Naive B cell (primary cell): ENCODE measurements at regions not wholly inside any gene's neighbourhood (a gene's known extent, or its start where the extent isn't known, plus 50 kb on each side); places are given as distances from the start of the nearest gene placed in this dataset.
"Not testable (repeated sequence)": the region's sequence is repeated elsewhere in the genome, so short reads cannot be mapped to it uniquely, and the experiment has no call there.

ENCODE experiments used
- ATAC-seq, 2 donors: fragments of 150-1000 bp; cut with Tn5 transposase; 2 replicates each; pipeline ENCODE4 v1.10.0; 2021; ENCODE audit warnings: low read depth in 2 of 2, mild to moderate bottlenecking in 2 of 2, moderate library complexity in 2 of 2
- DNase-seq: peaks from one replicate; pipeline ENCODE4 v3.0.0; 2022
- H3K27ac Mint-ChIP-seq, 6 donors: one replicate each; pipeline ENCODE4 v1.8.0; 2020 to 2022; ENCODE audit warnings: mild to moderate bottlenecking in 6 of 6, mixed read lengths in 6 of 6, moderate library complexity in 5 of 6, inconsistent platforms in 2 of 6
- H3K27me3 Mint-ChIP-seq, 3 donors: one replicate each; pipeline ENCODE4 v1.8.0; 2021 to 2022; ENCODE audit warnings: mixed read lengths in 3 of 3, mild to moderate bottlenecking in 1 of 3
- H3K36me3 Mint-ChIP-seq, 2 donors: one replicate each; pipeline ENCODE4 v1.8.0; 2020 to 2022; ENCODE audit warnings: mixed read lengths in 2 of 2, inconsistent platforms in 1 of 2, mild to moderate bottlenecking in 1 of 2
- H3K4me1 Mint-ChIP-seq, 3 donors: one replicate each; pipeline ENCODE4 v1.8.0; 2020 to 2022; ENCODE audit warnings: mixed read lengths in 3 of 3, inconsistent platforms in 1 of 3, mild to moderate bottlenecking in 1 of 3, moderate library complexity in 1 of 3
- H3K4me3 Mint-ChIP-seq, 8 donors: one replicate each; pipeline ENCODE4 v1.8.0; 2020 to 2022; ENCODE audit warnings: mild to moderate bottlenecking in 8 of 8, mixed read lengths in 8 of 8, moderate library complexity in 8 of 8, inconsistent platforms in 2 of 8
- H3K9me3 Mint-ChIP-seq, 7 donors: one replicate each; pipeline ENCODE4 v1.8.0; 2020 to 2022; ENCODE audit warnings: mixed read lengths in 7 of 7, mild to moderate bottlenecking in 5 of 7, inconsistent platforms in 2 of 7, moderate library complexity in 1 of 7

DNA sequence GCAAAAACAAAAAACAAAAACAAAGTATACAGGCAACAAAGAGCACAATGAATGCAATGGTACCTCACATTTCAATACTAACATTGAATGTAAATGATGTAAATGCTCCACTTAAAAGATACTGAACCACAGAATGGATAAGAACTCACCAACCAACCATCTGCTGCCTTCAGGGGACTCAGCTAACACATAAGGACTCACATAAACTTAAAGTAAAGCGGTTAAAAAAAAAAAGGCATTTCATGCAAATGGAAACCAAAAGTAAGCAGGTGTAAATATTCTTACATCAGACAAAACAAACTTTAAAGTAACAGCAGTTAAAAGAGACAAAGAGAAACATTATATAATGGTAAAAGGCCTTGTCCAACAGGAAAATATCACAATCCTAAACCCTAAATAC, 156.1 kb downstream of the LTN1 start:
- not testable (repeated sequence) for DNase-seq, H3K27ac Mint-ChIP-seq, ATAC-seq, H3K4me3 Mint-ChIP-seq, H3K4me1 Mint-ChIP-seq, H3K27me3 Mint-ChIP-seq, H3K36me3 Mint-ChIP-seq, H3K9me3 Mint-ChIP-seq

DNA sequence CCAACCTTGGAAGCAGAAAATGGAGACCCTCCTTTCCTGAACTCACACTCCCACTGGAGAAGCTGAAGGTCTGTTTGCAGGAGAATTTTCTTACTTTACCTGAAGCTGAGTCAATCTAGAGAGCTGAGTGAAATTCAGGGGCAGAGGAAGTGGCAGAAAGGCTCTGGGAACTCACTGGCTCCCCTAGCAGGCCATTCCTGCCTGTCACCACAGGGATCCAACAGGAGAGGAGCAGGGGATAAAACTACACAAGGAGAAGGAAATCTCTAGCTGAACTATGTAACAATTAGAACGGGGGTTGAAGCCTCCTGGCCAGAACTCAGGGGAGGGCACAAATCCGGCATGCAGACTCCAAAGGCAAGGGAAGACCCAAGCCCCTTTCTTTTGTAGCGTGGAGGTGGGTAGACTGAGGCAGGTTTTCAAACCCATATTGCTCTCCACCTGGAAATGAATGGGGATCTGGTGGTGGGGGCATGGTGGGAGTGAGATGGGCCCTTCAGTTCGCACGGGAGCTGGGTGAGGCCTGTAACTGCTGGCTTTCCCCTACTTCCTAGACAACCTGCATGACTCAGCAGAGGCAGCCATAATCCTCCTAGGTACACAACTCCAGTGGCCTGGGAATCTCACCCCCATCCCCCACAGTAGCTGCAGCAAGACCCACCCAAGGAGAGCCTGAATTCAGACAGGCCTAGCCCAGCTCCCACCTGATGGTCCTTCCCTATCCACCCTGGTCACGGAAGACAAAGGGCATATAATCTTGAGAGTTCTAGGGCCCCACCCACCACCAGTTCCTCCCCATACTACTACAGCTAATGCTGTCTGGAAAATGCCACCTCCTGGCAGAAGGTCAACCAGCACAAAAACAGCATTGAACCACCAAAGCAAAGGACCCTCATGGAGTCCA, 158.1 kb downstream of the LTN1 start:
- peak overlapping the region in 1 of 6 donors; percentile 5 for H3K27ac Mint-ChIP-seq

GRCh38 chr21:28833609-28834008, 159.1 kb downstream of the LTN1 start:
- DNase-seq (no peak), ATAC-seq (no peak)
- Mint-ChIP-seq H3K4me3 (no peak overlapping the region), H3K4me1 (peaks cover 4 to 8% (median 5%) of the 10 kb centered on the region in 3 donors), H3K9me3 (peaks cover 0 to 3% (median 0%) of the 10 kb centered on the region in 7 donors), H3K27ac (no peak overlapping the region), H3K36me3 (no peaks in the 10 kb centered on the region), H3K27me3 (no peaks in the 10 kb centered on the region)

More for the DNA sequence above, 158.1 kb downstream of the LTN1 start:
- Mint-ChIP-seq H3K9me3 (peaks cover 0 to 3% (median 0%) of the 10 kb centered on the region in 7 donors), H3K36me3 (no peaks in the 10 kb centered on the region), H3K27me3 (no peaks in the 10 kb centered on the region), H3K4me3 (peak overlapping the region in 1 of 8 donors; percentile 47), H3K4me1 (peaks cover 4 to 8% (median 5%) of the 10 kb centered on the region in 3 donors)
- DNase-seq (no peak), ATAC-seq (no peak)

- Mint-ChIP-seq H3K4me3 (no peak overlapping the region), H3K27ac (peak overlapping the region in 1 of 6 donors; percentile 7), H3K36me3 (no peaks in the 10 kb centered on the region), H3K9me3 (peaks cover 0 to 3% (median 0%) of the 10 kb centered on the region in 7 donors), H3K4me1 (peaks cover 4 to 8% (median 5%) of the 10 kb centered on the region in 3 donors), H3K27me3 (no peaks in the 10 kb centered on the region)
- ATAC-seq (no peak), DNase-seq (no peak)
Measured at GRCh38 chr21:28833182-28833581, 159.5 kb downstream of the LTN1 start.

- no peak overlapping the region for H3K4me3 Mint-ChIP-seq
- H3K27me3 Mint-ChIP-seq, result no peaks in the 10 kb centered on the region
- DNase-seq (no peak), ATAC-seq (no peak)
- H3K36me3 Mint-ChIP-seq, result no peaks in the 10 kb centered on the region
- no peak overlapping the region for H3K27ac Mint-ChIP-seq
- peaks cover 0 to 3% (median 0%) of the 10 kb centered on the region in 7 donors for H3K9me3 Mint-ChIP-seq
- peaks cover 4 to 8% (median 5%) of the 10 kb centered on the region in 3 donors for H3K4me1 Mint-ChIP-seq
Measured at GRCh38 chr21:28832715-28833061, 160.0 kb downstream of the LTN1 start.

GRCh38 chr21:28832013-28832714, 160.5 kb downstream of the LTN1 start:
- H3K27me3 Mint-ChIP-seq, result no peaks in the 10 kb centered on the region
- no peak overlapping the region for H3K27ac Mint-ChIP-seq
- H3K36me3 Mint-ChIP-seq, result no peaks in the 10 kb centered on the region
- no peak for DNase-seq
- no peak overlapping the region for H3K4me3 Mint-ChIP-seq
- no peak for ATAC-seq
- peaks cover under 1 to 5% (median 4%) of the 10 kb centered on the region in 3 donors for H3K4me1 Mint-ChIP-seq
- peaks cover 0 to 3% (median 0%) of the 10 kb centered on the region in 7 donors for H3K9me3 Mint-ChIP-seq

- DNase-seq (no peak), ATAC-seq (no peak)
- no peak overlapping the region for H3K27ac Mint-ChIP-seq
- peaks cover 5 to 8% of the 10 kb centered on the region in 2 donors for H3K36me3 Mint-ChIP-seq
- H3K27me3 Mint-ChIP-seq, result no peaks in the 10 kb centered on the region
- no peak overlapping the region for H3K4me3 Mint-ChIP-seq
- peaks cover 0 to 5% (median 0%) of the 10 kb centered on the region in 7 donors for H3K9me3 Mint-ChIP-seq
- peaks cover 0 to 5% (median 4%) of the 10 kb centered on the region in 3 donors for H3K4me1 Mint-ChIP-seq
Measured at GRCh38 chr21:28828981-28829380, 163.7 kb downstream of the LTN1 start.

DNA sequence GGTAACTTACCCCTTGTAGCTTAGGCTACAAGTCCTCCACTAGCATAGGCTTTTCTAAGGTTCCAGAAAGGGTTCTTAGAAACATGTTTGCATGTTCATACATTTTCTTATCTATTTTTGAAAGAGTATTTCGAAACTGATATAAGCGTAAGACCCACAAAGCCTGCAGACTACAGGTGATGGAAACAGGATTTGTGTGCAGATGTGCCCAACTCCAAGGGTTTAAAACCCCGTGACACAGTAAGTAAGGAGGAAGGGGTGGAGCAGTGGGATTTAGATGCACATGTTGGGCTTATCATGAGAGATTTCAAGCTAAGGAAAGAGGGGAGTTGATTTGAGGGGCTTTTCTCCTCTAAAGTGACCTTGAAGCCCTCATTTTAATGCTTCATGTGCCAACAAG, 164.7 kb downstream of the LTN1 start:
- no peak overlapping the region for H3K27ac Mint-ChIP-seq
- ATAC-seq, result no peak
- H3K4me3 Mint-ChIP-seq, result no peak overlapping the region

GRCh38 chr21:28827422-28827821, 165.3 kb downstream of the LTN1 start:
- Mint-ChIP-seq H3K27ac (no peak overlapping the region), H3K9me3 (peaks cover 0 to 5% (median 0%) of the 10 kb centered on the region in 7 donors), H3K27me3 (no peaks in the 10 kb centered on the region), H3K4me3 (no peak overlapping the region), H3K4me1 (peaks cover 0 to 5% (median 1%) of the 10 kb centered on the region in 3 donors), H3K36me3 (peaks cover 5 to 8% of the 10 kb centered on the region in 2 donors)
- DNase-seq, result no peak
- ATAC-seq, result no peak

More for the DNA sequence above, 164.7 kb downstream of the LTN1 start:
- Mint-ChIP-seq H3K36me3 (peaks cover 5 to 8% of the 10 kb centered on the region in 2 donors), H3K9me3 (peaks cover 0 to 5% (median 0%) of the 10 kb centered on the region in 7 donors), H3K4me1 (peaks cover 0 to 5% (median 4%) of the 10 kb centered on the region in 3 donors), H3K27me3 (no peaks in the 10 kb centered on the region)
- no peak for DNase-seq

GRCh38 chr21:28826569-28826968, 166.1 kb downstream of the LTN1 start:
- no peak overlapping the region for H3K4me3 Mint-ChIP-seq
- H3K9me3 Mint-ChIP-seq, result peaks cover 0 to 5% (median 0%) of the 10 kb centered on the region in 7 donors
- no peak for ATAC-seq
- peaks cover 5 to 8% of the 10 kb centered on the region in 2 donors for H3K36me3 Mint-ChIP-seq
- no peaks in the 10 kb centered on the region for H3K27me3 Mint-ChIP-seq
- no peak overlapping the region for H3K27ac Mint-ChIP-seq
- peaks cover 0 to 5% (median 0%) of the 10 kb centered on the region in 3 donors for H3K4me1 Mint-ChIP-seq
- no peak for DNase-seq

DNA sequence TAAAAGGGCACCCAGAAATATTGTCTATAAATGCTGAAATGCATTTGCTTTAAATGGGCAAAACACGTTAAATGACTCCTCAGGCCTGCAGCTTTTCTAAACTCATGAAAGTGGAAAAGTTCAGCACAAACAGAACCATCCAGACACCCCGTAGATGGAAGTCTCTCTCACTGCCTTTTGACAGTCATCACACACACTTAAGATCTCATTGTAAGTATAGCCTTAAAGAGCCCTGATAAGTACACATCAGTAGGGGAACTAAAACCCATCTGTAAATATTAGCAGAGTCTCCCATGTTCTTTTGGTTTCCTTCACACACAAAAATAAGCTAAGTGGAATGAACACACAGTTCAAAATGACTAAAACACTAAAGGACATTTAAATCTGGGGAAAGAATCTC, 166.7 kb downstream of the LTN1 start:
- H3K4me3 Mint-ChIP-seq, result no peak overlapping the region
- no peak for DNase-seq
- peaks cover 0 to 5% (median 0%) of the 10 kb centered on the region in 7 donors for H3K9me3 Mint-ChIP-seq
- H3K27me3 Mint-ChIP-seq, result no peaks in the 10 kb centered on the region
- no peak for ATAC-seq
- peaks cover 5 to 8% of the 10 kb centered on the region in 2 donors for H3K36me3 Mint-ChIP-seq
- H3K4me1 Mint-ChIP-seq, result no peaks in the 10 kb centered on the region
- no peak overlapping the region for H3K27ac Mint-ChIP-seq

DNA sequence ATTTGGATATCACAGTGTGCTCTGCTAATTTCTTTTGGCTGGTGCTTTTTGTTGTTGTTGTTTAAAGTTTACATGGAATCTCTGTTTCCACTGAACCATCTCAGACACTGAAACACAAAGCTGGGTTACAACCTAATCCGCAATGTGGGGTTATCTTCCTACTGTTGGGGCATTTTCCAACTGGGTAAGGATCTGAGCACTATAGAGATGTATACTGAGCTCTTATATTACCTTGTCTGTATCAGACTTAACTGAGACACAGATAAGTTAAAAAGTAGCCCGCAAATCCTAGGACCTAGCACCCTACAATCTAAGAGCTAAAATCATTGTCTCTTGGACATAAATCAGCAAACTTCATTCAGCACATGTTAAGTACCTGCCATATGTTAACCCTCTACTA, 169.2 kb downstream of the LTN1 start:
- no peak for ATAC-seq
- H3K4me3 Mint-ChIP-seq, result no peak overlapping the region
- no peaks in the 10 kb centered on the region for H3K27me3 Mint-ChIP-seq
- H3K9me3 Mint-ChIP-seq, result peaks cover 0 to 5% (median 0%) of the 10 kb centered on the region in 7 donors
- H3K36me3 Mint-ChIP-seq, result peaks cover 5 to 8% of the 10 kb centered on the region in 2 donors
- H3K4me1 Mint-ChIP-seq, result no peaks in the 10 kb centered on the region
- no peak overlapping the region for H3K27ac Mint-ChIP-seq
- no peak for DNase-seq

DNA sequence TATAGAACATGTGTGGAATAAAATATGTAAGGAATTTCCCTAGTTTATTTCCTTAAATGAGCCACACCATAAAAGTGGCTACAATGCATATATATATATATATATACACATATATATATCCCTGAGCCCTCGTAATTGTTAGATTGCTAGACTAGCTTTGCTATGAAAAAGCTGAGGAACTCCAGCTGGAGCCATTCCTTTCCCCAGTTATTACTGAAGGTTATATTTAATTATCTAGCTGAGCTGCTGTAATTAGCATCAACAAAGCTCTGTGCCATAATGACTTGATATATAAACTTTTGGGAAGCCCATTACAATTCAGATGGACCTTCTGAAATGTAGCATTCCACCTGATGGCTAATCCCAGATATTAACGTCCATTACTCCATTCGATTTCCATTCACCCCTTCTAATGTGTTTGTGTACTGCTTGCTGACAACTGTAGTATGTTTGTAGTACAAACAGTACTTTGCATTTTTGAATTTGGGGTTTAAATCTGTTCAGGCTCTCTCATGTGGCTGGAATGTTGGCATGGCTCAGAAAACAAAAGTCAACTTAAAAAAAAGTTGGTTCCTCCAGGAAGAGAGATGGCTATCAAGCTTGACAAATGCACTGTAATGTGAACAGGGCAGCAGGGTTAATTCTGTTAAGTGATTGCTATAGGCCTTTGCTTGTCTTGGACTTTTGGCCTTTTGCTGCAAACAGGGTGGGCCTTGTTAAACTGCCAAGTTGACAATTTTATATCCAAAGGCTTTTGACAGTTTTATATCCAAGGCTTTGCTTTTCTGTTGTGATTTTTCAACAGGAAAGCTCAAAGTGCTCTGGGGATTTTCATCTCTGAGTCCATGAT, 170.0 kb downstream of the LTN1 start:
- Mint-ChIP-seq H3K4me3 (no peak overlapping the region), H3K27ac (no peak overlapping the region), H3K9me3 (peaks cover 0 to 5% (median 0%) of the 10 kb centered on the region in 7 donors), H3K36me3 (peaks cover 5 to 8% of the 10 kb centered on the region in 2 donors), H3K4me1 (no peaks in the 10 kb centered on the region), H3K27me3 (no peaks in the 10 kb centered on the region)
- DNase-seq (no peak), ATAC-seq (no peak)
